GM23248 (cell line): ENCODE measurements at regions not wholly inside any gene's neighbourhood (a gene's known extent, or its start where the extent isn't known, plus 50 kb on each side); places are given as distances from the start of the nearest gene placed in this dataset.

Source experiments
- EZH2 ChIP-seq: fragments of 200-600 bp; sonication (generic); IDR thresholded peaks from 2 replicates; pipeline ENCODE4 v1.6.1; 2018; ENCODE audit warnings: antibody characterized with exemption, mild to moderate bottlenecking; ENCODE audit not compliant: insufficient read depth, poor library complexity, severe bottlenecking
- EZH2phosphoT487 ChIP-seq: fragments of 200-600 bp; sonication (generic); IDR thresholded peaks from 2 replicates; pipeline ENCODE4 v1.6.1; 2018; ENCODE audit warnings: antibody characterized with exemption, moderate library complexity, mild to moderate bottlenecking, low read depth; ENCODE audit not compliant: insufficient read depth

GRCh38 chr2:144571770-144572169 is 51.9 kb upstream of the ZEB2 start:
- no peak for TF ChIP-seq EZH2
- no peak for TF ChIP-seq EZH2phosphoT487
